Mammary epithelial cell (primary cell): ENCODE measurements at regions not wholly inside any gene's neighbourhood (a gene's known extent, or its start where the extent isn't known, plus 50 kb on each side); places are given as distances from the start of the nearest gene placed in this dataset.
A peak's percentile ranks its signal among the peaks of the same experiment; 100 is the strongest.

ENCODE experiments used
- EZH2 ChIP-seq: IDR thresholded peaks from 2 replicates; pipeline ENCODE4 v1.6.1; 2012; ENCODE audit warnings: low read length, inconsistent platforms, borderline replicate concordance
- TF ChIP-seq, protein P1 (sequence below), 2 donors: IDR thresholded peaks in 1 of 2; conservative IDR thresholded peaks in 1 of 2; 2 replicates each; pipeline ENCODE4 v1.5.1; 2011 to 2012; ENCODE audit warnings: inconsistent platforms in 2 of 2, low read length in 2 of 2, mild to moderate bottlenecking in 2 of 2, control low read depth in 1 of 2, low read depth in 1 of 2; ENCODE audit not compliant: insufficient read depth in 1 of 2; ENCODE audit errors: extremely low read depth in 1 of 2

DNA sequence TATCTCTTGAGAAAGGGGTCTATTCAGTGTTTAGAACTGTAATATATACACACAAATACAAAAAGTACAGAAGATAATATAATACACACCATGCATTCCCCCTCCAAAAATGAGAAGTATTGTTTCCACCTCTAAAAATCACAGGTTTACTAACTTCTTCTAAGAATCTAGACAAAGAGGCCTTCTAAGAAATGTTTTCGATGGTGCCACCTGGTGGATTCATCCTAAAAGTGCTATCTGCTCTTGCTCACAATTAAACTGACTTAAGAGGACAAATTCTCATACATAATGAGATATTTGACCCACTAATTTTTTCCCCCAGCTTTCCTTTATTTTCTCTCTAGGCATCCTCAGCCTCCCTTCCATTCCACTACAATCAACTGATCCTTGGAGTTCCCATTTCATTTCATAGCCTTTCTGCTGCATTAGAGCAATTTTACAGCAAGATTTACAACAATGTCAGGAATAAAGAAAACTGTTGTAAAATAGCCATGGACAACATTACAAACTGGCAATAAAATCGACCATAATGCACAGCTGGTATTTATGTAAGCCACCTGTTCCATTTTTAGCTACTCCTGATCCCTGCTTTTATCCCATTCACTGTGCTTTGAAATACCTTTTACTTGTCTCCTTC, 124.6 kb downstream of the ARRDC4 start:
- no peak for TF ChIP-seq EZH2
- TF ChIP-seq, protein P1, sequence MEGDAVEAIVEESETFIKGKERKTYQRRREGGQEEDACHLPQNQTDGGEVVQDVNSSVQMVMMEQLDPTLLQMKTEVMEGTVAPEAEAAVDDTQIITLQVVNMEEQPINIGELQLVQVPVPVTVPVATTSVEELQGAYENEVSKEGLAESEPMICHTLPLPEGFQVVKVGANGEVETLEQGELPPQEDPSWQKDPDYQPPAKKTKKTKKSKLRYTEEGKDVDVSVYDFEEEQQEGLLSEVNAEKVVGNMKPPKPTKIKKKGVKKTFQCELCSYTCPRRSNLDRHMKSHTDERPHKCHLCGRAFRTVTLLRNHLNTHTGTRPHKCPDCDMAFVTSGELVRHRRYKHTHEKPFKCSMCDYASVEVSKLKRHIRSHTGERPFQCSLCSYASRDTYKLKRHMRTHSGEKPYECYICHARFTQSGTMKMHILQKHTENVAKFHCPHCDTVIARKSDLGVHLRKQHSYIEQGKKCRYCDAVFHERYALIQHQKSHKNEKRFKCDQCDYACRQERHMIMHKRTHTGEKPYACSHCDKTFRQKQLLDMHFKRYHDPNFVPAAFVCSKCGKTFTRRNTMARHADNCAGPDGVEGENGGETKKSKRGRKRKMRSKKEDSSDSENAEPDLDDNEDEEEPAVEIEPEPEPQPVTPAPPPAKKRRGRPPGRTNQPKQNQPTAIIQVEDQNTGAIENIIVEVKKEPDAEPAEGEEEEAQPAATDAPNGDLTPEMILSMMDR (conservative IDR thresholded peaks at IDR 0.05 in 1 of 2, IDR thresholded peaks at IDR 0.05 in 1 of 2; ENCODE audit: extremely low read depth in 1 of 2, insufficient read depth in 1 of 2, low read depth in 1 of 2, low read length in 2 of 2): peak; percentile 67 to 71
